Activated B cell treated with CpG ODN at 0.5 μM for 24 hours (primary cell): ENCODE measurements at regions not wholly inside any gene's neighbourhood (a gene's known extent, or its start where the extent isn't known, plus 50 kb on each side); places are given as distances from the start of the nearest gene placed in this dataset.

ENCODE experiments used
- ATAC-seq: fragments of 200-7000 bp; cut with Tn5 transposase; one replicate; pipeline ENCODE4 v1.10.0; 2021; ENCODE audit warnings: low read depth, mild to moderate bottlenecking, moderate library complexity
- CTCF ChIA-PET: fragments of 350-600 bp; sonication (Branson Sonifier 250); formaldehyde crosslinking; loops from one replicate; lab custom pipeline; 2021; ENCODE audit warnings: antibody characterized with exemption; lab: Charles Lee
- POLR2A ChIA-PET: fragments of 350-600 bp; sonication (Branson Sonifier 250); formaldehyde crosslinking; loops from one replicate; lab custom pipeline; 2021; ENCODE audit warnings: antibody characterized with exemption; lab: Charles Lee
- DNase-seq: peaks from one replicate; pipeline ENCODE4 v3.0.0; 2022
- H3K27ac Mint-ChIP-seq: one replicate; pipeline ENCODE4 v1.8.0; 2020; ENCODE audit warnings: mixed read lengths
- H3K27me3 Mint-ChIP-seq: one replicate; pipeline ENCODE4 v1.8.0; 2021; ENCODE audit warnings: mixed read lengths
- H3K36me3 Mint-ChIP-seq: one replicate; pipeline ENCODE4 v1.8.0; 2021; ENCODE audit warnings: low read depth, mixed read lengths
- H3K4me1 Mint-ChIP-seq: one replicate; pipeline ENCODE4 v1.8.0; 2021; ENCODE audit warnings: mixed read lengths
- H3K4me3 Mint-ChIP-seq: one replicate; pipeline ENCODE4 v1.8.0; 2020; ENCODE audit warnings: mild to moderate bottlenecking, mixed read lengths
- H3K9me3 Mint-ChIP-seq: one replicate; pipeline ENCODE4 v1.8.0; 2020; ENCODE audit warnings: mixed read lengths
- CTCF ChIP-seq: fragments of 200-600 bp; IDR thresholded peaks from one replicate; pipeline ENCODE4 v1.8.0; 2022; ENCODE audit warnings: antibody characterized with exemption, mild to moderate bottlenecking
- intact Hi-C: fragments of 100-400 bp; cut with micrococcal nuclease; formaldehyde crosslinking; loops from one replicate; pipeline ENCODE4 v1.15.1; 2024

GRCh38 chr12:39186744-39187143 is 256.2 kb downstream of the KIF21A start:
- ChIA-PET CTCF (no interaction called here), POLR2A (no interaction called here)
- TF ChIP-seq CTCF, result no peak
- ATAC-seq, result no peak
- H3K27me3 Mint-ChIP-seq, result no peaks in the 10 kb centered on the region
- peaks cover 4% of the 10 kb centered on the region for H3K9me3 Mint-ChIP-seq
- no peaks in the 10 kb centered on the region for H3K36me3 Mint-ChIP-seq
- no peak overlapping the region for H3K4me3 Mint-ChIP-seq
- no peak overlapping the region for H3K27ac Mint-ChIP-seq
- intact Hi-C loops, result no loop called here
- H3K4me1 Mint-ChIP-seq, result no peaks in the 10 kb centered on the region
- no peak for DNase-seq

- H3K4me1 Mint-ChIP-seq, result no peaks in the 10 kb centered on the region
- no peaks in the 10 kb centered on the region for H3K36me3 Mint-ChIP-seq
- no peaks in the 10 kb centered on the region for H3K9me3 Mint-ChIP-seq
- intact Hi-C loops, result no loop called here
- ATAC-seq (no peak), DNase-seq (no peak)
- no peak overlapping the region for H3K4me3 Mint-ChIP-seq
- no peaks in the 10 kb centered on the region for H3K27me3 Mint-ChIP-seq
- no peak overlapping the region for H3K27ac Mint-ChIP-seq
- ChIA-PET POLR2A (no interaction called here), CTCF (no interaction called here)
- no peak for TF ChIP-seq CTCF
Measured at GRCh38 chr12:39178837-39179236, 264.1 kb downstream of the KIF21A start.

- H3K9me3 Mint-ChIP-seq, result no peaks in the 10 kb centered on the region
- ATAC-seq, result no peak
- H3K4me1 Mint-ChIP-seq, result no peaks in the 10 kb centered on the region
- no peaks in the 10 kb centered on the region for H3K36me3 Mint-ChIP-seq
- H3K27ac Mint-ChIP-seq, result no peak overlapping the region
- no peaks in the 10 kb centered on the region for H3K27me3 Mint-ChIP-seq
- POLR2A ChIA-PET, result no interaction called here
- CTCF ChIA-PET, result no interaction called here
- no peak overlapping the region for H3K4me3 Mint-ChIP-seq
- no peak for DNase-seq
- TF ChIP-seq CTCF, result no peak
- intact Hi-C loops, result no loop called here
Measured at GRCh38 chr12:39176356-39176755, 266.6 kb downstream of the KIF21A start.

- intact Hi-C loops, result no loop called here
- no peak for ATAC-seq
- Mint-ChIP-seq H3K27me3 (no peaks in the 10 kb centered on the region), H3K27ac (no peak overlapping the region), H3K4me3 (no peak overlapping the region), H3K9me3 (no peaks in the 10 kb centered on the region), H3K36me3 (no peaks in the 10 kb centered on the region), H3K4me1 (no peaks in the 10 kb centered on the region)
- TF ChIP-seq CTCF, result no peak
- no peak for DNase-seq
- ChIA-PET POLR2A (no interaction called here), CTCF (no interaction called here)
Measured at GRCh38 chr12:39173726-39174125, 268.3 kb upstream of the CPNE8 start.

- ChIA-PET CTCF (no interaction called here), POLR2A (no interaction called here)
- TF ChIP-seq CTCF, result no peak
- no peak overlapping the region for H3K27ac Mint-ChIP-seq
- H3K36me3 Mint-ChIP-seq, result no peaks in the 10 kb centered on the region
- H3K4me1 Mint-ChIP-seq, result no peaks in the 10 kb centered on the region
- no peak overlapping the region for H3K4me3 Mint-ChIP-seq
- no peaks in the 10 kb centered on the region for H3K27me3 Mint-ChIP-seq
- peaks cover 4% of the 10 kb centered on the region for H3K9me3 Mint-ChIP-seq
- intact Hi-C loops, result no loop called here
- DNase-seq (no peak), ATAC-seq (no peak)
Measured at GRCh38 chr12:39165338-39165737, 259.9 kb upstream of the CPNE8 start.
